HepG2 (cell line): ENCODE measurements at regions not wholly inside any gene's neighbourhood (a gene's known extent, or its start where the extent isn't known, plus 50 kb on each side); places are given as distances from the start of the nearest gene placed in this dataset.

Source experiments
- ATAC-seq: fragments of 200-7000 bp; cut with Tn5 transposase; 3 replicates; pipeline ENCODE4 v1.9.1; 2020; ENCODE audit warnings: mild to moderate bottlenecking, moderate library complexity
- BruUV-seq: library from RNA; stranded (reverse); fragments of 400-500 nt; replicated peaks from 2 replicates; lab custom pipeline; 2021; lab: Mats Ljungman, UMichigan
- CTCF ChIA-PET: fragments of 300-600 bp; formaldehyde crosslinking; extraction: SDS; loops from one replicate; lab custom pipeline; 2021; ENCODE audit warnings: low total read pairs, inconsistent platforms, low intra/inter-chr PET ratio; lab: Yijun Ruan, JAX
- POLR2A ChIA-PET: fragments of 350-600 bp; sonication (Branson Sonifier 250); formaldehyde crosslinking; loops from one replicate; lab custom pipeline; 2020; ENCODE audit warnings: antibody characterized with exemption, inconsistent platforms; lab: Yijun Ruan, JAX
- DNase-seq: peaks from one replicate; pipeline ENCODE4 v3.0.0-alpha.2; 2015; ENCODE audit warnings: low spot score
- FAIRE-seq: peaks from 3 replicates; lab custom pipeline; 2011; peaks lifted over from hg19 to GRCh38; lab: Jason Lieb, UNC
- H2AFZ ChIP-seq: one replicate; pipeline ENCODE4 v1.6.1; 2011; ENCODE audit warnings: low read length, inconsistent platforms
- H3K27ac ChIP-seq: fragments of 300-600 bp; 3 replicates; pipeline ENCODE4 v1.8.0; 2011; ENCODE audit warnings: mixed run types, mild to moderate bottlenecking, mixed read lengths, low read length, inconsistent platforms; ENCODE audit not compliant: insufficient read depth; ENCODE audit errors: extremely low read length
- H3K27me3 ChIP-seq, 2 experiments: fragments of 200-600 bp in 1 of 2; 2 replicates in 1 of 2; 3 replicates in 1 of 2; pipeline versions ENCODE4 v1.6.0 to v1.8.0; 2011; ENCODE audit warnings: low read length in 2 of 2, mild to moderate bottlenecking in 2 of 2, moderate library complexity in 2 of 2, inconsistent platforms in 1 of 2; ENCODE audit not compliant: insufficient read depth in 2 of 2, control insufficient read depth in 1 of 2
- H3K36me3 ChIP-seq, 2 experiments: fragments of 200-600 bp in 1 of 2; replicated peaks in 1 of 2; 2 replicates in 1 of 2; 3 replicates in 1 of 2; pipeline versions ENCODE4 v1.5.1 to v1.8.0; 2011; ENCODE audit warnings: low read length in 2 of 2, inconsistent platforms in 1 of 2; ENCODE audit not compliant: insufficient read depth in 2 of 2, control insufficient read depth in 1 of 2
- H3K4me1 ChIP-seq: 2 replicates; pipeline ENCODE4 v1.5.1; 2012; ENCODE audit warnings: low read length, inconsistent platforms; ENCODE audit not compliant: insufficient read depth
- H3K4me2 ChIP-seq: 2 replicates; pipeline ENCODE4 v1.6.0; 2011; ENCODE audit warnings: low read depth, low read length, inconsistent platforms
- H3K4me3 ChIP-seq, 3 experiments: fragments of 200-600 bp in 1 of 3; sonication (generic), shearing (Covaris generic) in 1 of 3; replicated peaks in 1 of 3; 2 replicates each; pipeline ENCODE4 v1.5.1; 2011 to 2016; ENCODE audit warnings: low read length in 3 of 3, inconsistent platforms in 2 of 3, low read depth in 2 of 3, mild to moderate bottlenecking in 2 of 3, control low read depth in 1 of 3, mixed read lengths in 1 of 3; ENCODE audit not compliant: insufficient read depth in 1 of 3
- H3K79me2 ChIP-seq: one replicate; pipeline ENCODE4 v1.6.1; 2011; ENCODE audit warnings: low read length, inconsistent platforms; ENCODE audit not compliant: insufficient read depth
- H3K9ac ChIP-seq: 2 replicates; pipeline ENCODE4 v1.6.0; 2011; ENCODE audit warnings: mild to moderate bottlenecking, low read depth, low read length, inconsistent platforms; ENCODE audit not compliant: insufficient read depth
- H3K9me3 ChIP-seq: 2 replicates; pipeline ENCODE4 v1.5.1; 2012; ENCODE audit warnings: mild to moderate bottlenecking, low read length
- H4K20me1 ChIP-seq: 2 replicates; pipeline ENCODE4 v1.6.0; 2011; ENCODE audit warnings: inconsistent platforms, mild to moderate bottlenecking, low read length, moderate library complexity; ENCODE audit not compliant: insufficient read depth
- KMT2A ChIP-seq: sonication (generic); formaldehyde crosslinking; IDR thresholded peaks from 2 replicates; pipeline ENCODE4 v1.4.0; 2020; ENCODE audit warnings: missing genetic modification reagents
- MAFG ChIP-seq: sonication (generic); formaldehyde crosslinking; IDR thresholded peaks from 2 replicates; pipeline ENCODE4 v1.5.1; 2020; ENCODE audit warnings: mild to moderate bottlenecking, missing genetic modification reagents
- MIER2 ChIP-seq: IDR thresholded peaks from 2 replicates; pipeline ENCODE4 v1.6.1; 2016; ENCODE audit warnings: missing biosample characterization, missing genetic modification reagents
- SCMH1 ChIP-seq: sonication (generic); formaldehyde crosslinking; IDR thresholded peaks from 2 replicates; pipeline ENCODE4 v1.9.0; 2021; ENCODE audit warnings: missing genetic modification reagents, mild to moderate bottlenecking, borderline replicate concordance
- ZNF546 ChIP-seq: sonication (generic); formaldehyde crosslinking; conservative IDR thresholded peaks from 2 replicates; pipeline ENCODE4 v1.8.1; 2023; ENCODE audit warnings: mild to moderate bottlenecking, missing genetic modification reagents
- ZNF598 ChIP-seq: sonication (generic); formaldehyde crosslinking; IDR thresholded peaks from 2 replicates; pipeline ENCODE4 v1.5.1; 2020; ENCODE audit warnings: mild to moderate bottlenecking, missing genetic modification reagents, borderline replicate concordance
- ZNF678 ChIP-seq: sonication (generic); formaldehyde crosslinking; IDR thresholded peaks from 2 replicates; pipeline ENCODE4 v1.4.0; 2020; ENCODE audit warnings: mild to moderate bottlenecking, missing genetic modification reagents
- in situ Hi-C: cut with HindIII; loops from 2 replicates; pipeline ENCODE4 v1.10.0; 2017; ENCODE audit warnings: low pct_unique_long_range_greater_than_20kb; ENCODE audit not compliant: extremely low pct_ligation_motif_present
- intact Hi-C: fragments of 100-400 bp; cut with micrococcal nuclease; formaldehyde crosslinking; loops from one replicate; pipeline ENCODE4 v1.10.0; 2022; ENCODE audit not compliant: unreplicated experiment
- TF ChIP-seq, protein P1 (sequence below): sonication (generic); formaldehyde crosslinking; IDR thresholded peaks from 2 replicates; pipeline ENCODE4 v1.5.1; 2020; ENCODE audit warnings: mild to moderate bottlenecking, missing genetic modification reagents, borderline replicate concordance
- TF ChIP-seq, protein P2 (sequence below): sonication (generic); formaldehyde crosslinking; IDR thresholded peaks from 2 replicates; pipeline ENCODE4 v1.4.0; 2020; ENCODE audit warnings: mild to moderate bottlenecking, missing genetic modification reagents, borderline replicate concordance
- TF ChIP-seq, protein P3 (sequence below): sonication (generic); formaldehyde crosslinking; IDR thresholded peaks from 2 replicates; pipeline ENCODE4 v1.5.1; 2020; ENCODE audit warnings: missing genetic modification reagents, mild to moderate bottlenecking, borderline replicate concordance
- TF ChIP-seq, protein P4 (sequence below): sonication (generic); formaldehyde crosslinking; IDR thresholded peaks from 2 replicates; pipeline ENCODE4 v1.4.0; 2020; ENCODE audit warnings: missing genetic modification reagents, borderline replicate concordance

DNA sequence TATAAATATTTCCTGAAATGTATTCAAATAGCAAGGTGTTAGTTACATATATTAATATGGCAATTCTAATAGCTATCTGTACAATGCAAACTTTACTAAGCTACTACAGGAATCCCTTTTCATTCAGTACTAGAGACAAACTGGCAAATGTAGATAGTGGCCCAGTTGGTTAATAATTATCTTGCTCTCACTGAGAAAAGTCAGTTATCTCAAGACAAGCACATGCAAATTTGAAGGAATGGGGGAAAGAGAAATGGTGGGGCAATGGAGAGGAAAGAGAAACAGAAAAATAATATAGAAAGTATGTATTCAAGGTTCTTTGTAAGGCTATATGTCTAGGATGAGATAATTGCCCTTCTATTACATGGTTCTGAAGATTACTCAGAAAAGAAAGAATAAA is 280.0 kb downstream of the FIGN start:
- Histone ChIP-seq H3K4me2 (no peak overlapping the region), H3K36me3 (no peaks in the 10 kb centered on the region), H3K9me3 (no peaks in the 10 kb centered on the region), H3K27me3 (no peaks in the 10 kb centered on the region), H3K27ac (no peak overlapping the region), H2AFZ (no peak overlapping the region), H4K20me1 (no peaks in the 10 kb centered on the region), H3K79me2 (no peaks in the 10 kb centered on the region), H3K9ac (no peak overlapping the region), H3K4me3 (no peak overlapping the region), H3K4me1 (no peaks in the 10 kb centered on the region)
- TF ChIP-seq ZNF678: no peak
- TF ChIP-seq, protein P1, sequence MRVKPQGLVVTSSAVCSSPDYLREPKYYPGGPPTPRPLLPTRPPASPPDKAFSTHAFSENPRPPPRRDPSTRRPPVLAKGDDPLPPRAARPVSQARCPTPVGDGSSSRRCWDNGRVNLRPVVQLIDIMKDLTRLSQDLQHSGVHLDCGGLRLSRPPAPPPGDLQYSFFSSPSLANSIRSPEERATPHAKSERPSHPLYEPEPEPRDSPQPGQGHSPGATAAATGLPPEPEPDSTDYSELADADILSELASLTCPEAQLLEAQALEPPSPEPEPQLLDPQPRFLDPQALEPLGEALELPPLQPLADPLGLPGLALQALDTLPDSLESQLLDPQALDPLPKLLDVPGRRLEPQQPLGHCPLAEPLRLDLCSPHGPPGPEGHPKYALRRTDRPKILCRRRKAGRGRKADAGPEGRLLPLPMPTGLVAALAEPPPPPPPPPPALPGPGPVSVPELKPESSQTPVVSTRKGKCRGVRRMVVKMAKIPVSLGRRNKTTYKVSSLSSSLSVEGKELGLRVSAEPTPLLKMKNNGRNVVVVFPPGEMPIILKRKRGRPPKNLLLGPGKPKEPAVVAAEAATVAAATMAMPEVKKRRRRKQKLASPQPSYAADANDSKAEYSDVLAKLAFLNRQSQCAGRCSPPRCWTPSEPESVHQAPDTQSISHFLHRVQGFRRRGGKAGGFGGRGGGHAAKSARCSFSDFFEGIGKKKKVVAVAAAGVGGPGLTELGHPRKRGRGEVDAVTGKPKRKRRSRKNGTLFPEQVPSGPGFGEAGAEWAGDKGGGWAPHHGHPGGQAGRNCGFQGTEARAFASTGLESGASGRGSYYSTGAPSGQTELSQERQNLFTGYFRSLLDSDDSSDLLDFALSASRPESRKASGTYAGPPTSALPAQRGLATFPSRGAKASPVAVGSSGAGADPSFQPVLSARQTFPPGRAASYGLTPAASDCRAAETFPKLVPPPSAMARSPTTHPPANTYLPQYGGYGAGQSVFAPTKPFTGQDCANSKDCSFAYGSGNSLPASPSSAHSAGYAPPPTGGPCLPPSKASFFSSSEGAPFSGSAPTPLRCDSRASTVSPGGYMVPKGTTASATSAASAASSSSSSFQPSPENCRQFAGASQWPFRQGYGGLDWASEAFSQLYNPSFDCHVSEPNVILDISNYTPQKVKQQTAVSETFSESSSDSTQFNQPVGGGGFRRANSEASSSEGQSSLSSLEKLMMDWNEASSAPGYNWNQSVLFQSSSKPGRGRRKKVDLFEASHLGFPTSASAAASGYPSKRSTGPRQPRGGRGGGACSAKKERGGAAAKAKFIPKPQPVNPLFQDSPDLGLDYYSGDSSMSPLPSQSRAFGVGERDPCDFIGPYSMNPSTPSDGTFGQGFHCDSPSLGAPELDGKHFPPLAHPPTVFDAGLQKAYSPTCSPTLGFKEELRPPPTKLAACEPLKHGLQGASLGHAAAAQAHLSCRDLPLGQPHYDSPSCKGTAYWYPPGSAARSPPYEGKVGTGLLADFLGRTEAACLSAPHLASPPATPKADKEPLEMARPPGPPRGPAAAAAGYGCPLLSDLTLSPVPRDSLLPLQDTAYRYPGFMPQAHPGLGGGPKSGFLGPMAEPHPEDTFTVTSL (CRISPR knock-in tag): no peak
- TF ChIP-seq, protein P2, sequence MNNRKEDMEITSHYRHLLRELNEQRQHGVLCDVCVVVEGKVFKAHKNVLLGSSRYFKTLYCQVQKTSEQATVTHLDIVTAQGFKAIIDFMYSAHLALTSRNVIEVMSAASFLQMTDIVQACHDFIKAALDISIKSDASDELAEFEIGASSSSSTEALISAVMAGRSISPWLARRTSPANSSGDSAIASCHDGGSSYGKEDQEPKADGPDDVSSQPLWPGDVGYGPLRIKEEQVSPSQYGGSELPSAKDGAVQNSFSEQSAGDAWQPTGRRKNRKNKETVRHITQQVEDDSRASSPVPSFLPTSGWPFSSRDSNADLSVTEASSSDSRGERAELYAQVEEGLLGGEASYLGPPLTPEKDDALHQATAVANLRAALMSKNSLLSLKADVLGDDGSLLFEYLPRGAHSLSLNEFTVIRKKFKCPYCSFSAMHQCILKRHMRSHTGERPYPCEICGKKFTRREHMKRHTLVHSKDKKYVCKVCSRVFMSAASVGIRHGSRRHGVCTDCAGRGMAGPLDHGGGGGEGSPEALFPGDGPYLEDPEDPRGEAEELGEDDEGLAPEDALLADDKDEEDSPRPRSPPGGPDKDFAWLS (CRISPR knock-in tag): no peak
- TF ChIP-seq MIER2 (CRISPR knock-in tag): no peak
- no peak for TF ChIP-seq MAFG (CRISPR knock-in tag)
- TF ChIP-seq, protein P3, sequence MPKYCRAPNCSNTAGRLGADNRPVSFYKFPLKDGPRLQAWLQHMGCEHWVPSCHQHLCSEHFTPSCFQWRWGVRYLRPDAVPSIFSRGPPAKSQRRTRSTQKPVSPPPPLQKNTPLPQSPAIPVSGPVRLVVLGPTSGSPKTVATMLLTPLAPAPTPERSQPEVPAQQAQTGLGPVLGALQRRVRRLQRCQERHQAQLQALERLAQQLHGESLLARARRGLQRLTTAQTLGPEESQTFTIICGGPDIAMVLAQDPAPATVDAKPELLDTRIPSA: no peak
- TF ChIP-seq, protein P4, sequence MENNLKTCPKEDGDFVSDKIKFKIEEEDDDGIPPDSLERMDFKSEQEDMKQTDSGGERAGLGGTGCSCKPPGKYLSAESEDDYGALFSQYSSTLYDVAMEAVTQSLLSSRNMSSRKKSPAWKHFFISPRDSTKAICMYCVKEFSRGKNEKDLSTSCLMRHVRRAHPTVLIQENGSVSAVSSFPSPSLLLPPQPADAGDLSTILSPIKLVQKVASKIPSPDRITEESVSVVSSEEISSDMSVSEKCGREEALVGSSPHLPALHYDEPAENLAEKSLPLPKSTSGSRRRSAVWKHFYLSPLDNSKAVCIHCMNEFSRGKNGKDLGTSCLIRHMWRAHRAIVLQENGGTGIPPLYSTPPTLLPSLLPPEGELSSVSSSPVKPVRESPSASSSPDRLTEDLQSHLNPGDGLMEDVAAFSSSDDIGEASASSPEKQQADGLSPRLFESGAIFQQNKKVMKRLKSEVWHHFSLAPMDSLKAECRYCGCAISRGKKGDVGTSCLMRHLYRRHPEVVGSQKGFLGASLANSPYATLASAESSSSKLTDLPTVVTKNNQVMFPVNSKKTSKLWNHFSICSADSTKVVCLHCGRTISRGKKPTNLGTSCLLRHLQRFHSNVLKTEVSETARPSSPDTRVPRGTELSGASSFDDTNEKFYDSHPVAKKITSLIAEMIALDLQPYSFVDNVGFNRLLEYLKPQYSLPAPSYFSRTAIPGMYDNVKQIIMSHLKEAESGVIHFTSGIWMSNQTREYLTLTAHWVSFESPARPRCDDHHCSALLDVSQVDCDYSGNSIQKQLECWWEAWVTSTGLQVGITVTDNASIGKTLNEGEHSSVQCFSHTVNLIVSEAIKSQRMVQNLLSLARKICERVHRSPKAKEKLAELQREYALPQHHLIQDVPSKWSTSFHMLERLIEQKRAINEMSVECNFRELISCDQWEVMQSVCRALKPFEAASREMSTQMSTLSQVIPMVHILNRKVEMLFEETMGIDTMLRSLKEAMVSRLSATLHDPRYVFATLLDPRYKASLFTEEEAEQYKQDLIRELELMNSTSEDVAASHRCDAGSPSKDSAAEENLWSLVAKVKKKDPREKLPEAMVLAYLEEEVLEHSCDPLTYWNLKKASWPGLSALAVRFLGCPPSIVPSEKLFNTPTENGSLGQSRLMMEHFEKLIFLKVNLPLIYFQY (CRISPR knock-in tag): no peak
- TF ChIP-seq ZNF546: no peak
- no peak for TF ChIP-seq SCMH1 (CRISPR knock-in tag)
- TF ChIP-seq ZNF598 (CRISPR knock-in tag): no peak
- TF ChIP-seq KMT2A (CRISPR knock-in tag): no peak
- POLR2A ChIA-PET: no interaction called here
- ATAC-seq (no peak), DNase-seq (no peak), FAIRE-seq (no peak)
- intact Hi-C loops (no loop called here), in situ Hi-C loops (no loop called here)
- no TSS peak for BruUV-seq
- CTCF ChIA-PET: no interaction called here
